Astrocyte of the spinal cord (primary cell): ENCODE measurements at regions not wholly inside any gene's neighbourhood (a gene's known extent, or its start where the extent isn't known, plus 50 kb on each side); places are given as distances from the start of the nearest gene placed in this dataset.
"Not testable (repeated sequence)": the region's sequence is repeated elsewhere in the genome, so short reads cannot be mapped to it uniquely, and the experiment has no call there.

Source experiments
- DNase-seq: peaks from one replicate; pipeline ENCODE4 v3.0.0; 2011; ENCODE audit warnings: low read depth, low spot score
- H3K4me3 ChIP-seq: 2 replicates; pipeline ENCODE4 v1.5.1; 2011; ENCODE audit warnings: low read depth, mild to moderate bottlenecking, low read length, moderate library complexity
- CTCF ChIP-seq: IDR thresholded peaks from 2 replicates; pipeline ENCODE4 v1.5.1; 2012; ENCODE audit warnings: low read depth, mild to moderate bottlenecking, low read length, inconsistent platforms
- in situ Hi-C: cut with HindIII; loops from 2 replicates; pipeline ENCODE4 v1.10.0; 2017; ENCODE audit warnings: low sequenced_read_pairs

GRCh38 chr2:102871707-102872106 lies 109.9 kb downstream of the TMEM182 start:
- H3K4me3 ChIP-seq = no peak overlapping the region
- DNase-seq = no peak
- TF ChIP-seq CTCF = no peak
- in situ Hi-C loops = no loop called here

GRCh38 chr2:102872388-102872787 lies 110.6 kb downstream of the TMEM182 start:
- in situ Hi-C loops = no loop called here
- no peak for DNase-seq
- TF ChIP-seq CTCF = no peak

GRCh38 chr2:102879513-102879912 lies 117.7 kb downstream of the TMEM182 start:
- DNase-seq, in situ Hi-C loops, H3K4me3 ChIP-seq: not testable (repeated sequence)

More at GRCh38 chr2:102872388-102872787, 110.6 kb downstream of the TMEM182 start:
- H3K4me3 ChIP-seq = no peak overlapping the region

- no peak for DNase-seq
- no peak overlapping the region for H3K4me3 ChIP-seq
- in situ Hi-C loops = no loop called here
- no peak for TF ChIP-seq CTCF
Observed at GRCh38 chr2:102880731-102881130, 118.9 kb downstream of the TMEM182 start.

GRCh38 chr2:102886216-102886893 lies 124.5 kb downstream of the TMEM182 start:
- H3K4me3 ChIP-seq = no peak overlapping the region
- no peak for DNase-seq
- in situ Hi-C loops = no loop called here
- no peak for TF ChIP-seq CTCF

- H3K4me3 ChIP-seq = no peak overlapping the region
Observed at GRCh38 chr2:102888514-102888913, 126.7 kb downstream of the TMEM182 start.

More at GRCh38 chr2:102888514-102888913, 126.7 kb downstream of the TMEM182 start:
- no peak for DNase-seq
- TF ChIP-seq CTCF = no peak
- in situ Hi-C loops = no loop called here
